OCI-LY3 (cell line): ENCODE measurements at regions not wholly inside any gene's neighbourhood (a gene's known extent, or its start where the extent isn't known, plus 50 kb on each side); places are given as distances from the start of the nearest gene placed in this dataset.
"Not testable (repeated sequence)": the region's sequence is repeated elsewhere in the genome, so short reads cannot be mapped to it uniquely, and the experiment has no call there.

Source experiments
- H2AFZ ChIP-seq: fragments of 200-600, 300-600 bp; shearing (Covaris generic); 2 replicates; pipeline ENCODE4 v1.6.0; 2014; ENCODE audit warnings: antibody characterized with exemption, low read depth, low read length
- H3K27ac ChIP-seq: fragments of 200-600, 300-600 bp; sonication (generic); 2 replicates; pipeline ENCODE4 v1.5.1; 2014; ENCODE audit warnings: mild to moderate bottlenecking, low read length, moderate library complexity, mixed read lengths
- H3K27me3 ChIP-seq: fragments of 200-600, 300-600 bp; sonication (generic); 2 replicates; pipeline ENCODE4 v1.6.1; 2014; ENCODE audit warnings: low read depth, low read length, mixed read lengths
- H3K36me3 ChIP-seq: fragments of 200-600, 300-600 bp; sonication (generic); replicated peaks from 2 replicates; pipeline ENCODE3; 2014; ENCODE audit warnings: low read depth, low read length, mixed read lengths
- H3K4me1 ChIP-seq: fragments of 300-600, 200-600 bp; sonication (generic); 2 replicates; pipeline ENCODE4 v1.6.1; 2014; ENCODE audit warnings: low read length, mixed read lengths
- H3K4me2 ChIP-seq: fragments of 200-600, 300-600 bp; sonication (generic); 2 replicates; pipeline ENCODE4 v1.6.1; 2014; ENCODE audit warnings: low read length, mixed read lengths
- H3K4me3 ChIP-seq: fragments of 300-600, 200-600 bp; sonication (generic); 2 replicates; pipeline ENCODE4 v1.5.1; 2014; ENCODE audit warnings: antibody characterized with exemption, mild to moderate bottlenecking, low read length, moderate library complexity
- H3K79me2 ChIP-seq: fragments of 300-600, 200-600 bp; shearing (Covaris generic); 2 replicates; pipeline ENCODE4 v1.6.1; 2014; ENCODE audit warnings: mild to moderate bottlenecking, low read length, mixed read lengths
- H3K9ac ChIP-seq: fragments of 300-600, 200-600 bp; shearing (Covaris generic); 2 replicates; pipeline ENCODE4 v1.6.0; 2014; ENCODE audit warnings: mild to moderate bottlenecking, low read length, moderate library complexity
- H3K9me3 ChIP-seq: fragments of 200-600, 300-600 bp; shearing (Covaris generic); 2 replicates; pipeline ENCODE4 v1.6.1; 2014; ENCODE audit warnings: low read length, mixed read lengths; ENCODE audit not compliant: insufficient read depth
- H4K20me1 ChIP-seq: fragments of 200-600, 300-600 bp; sonication (generic); 2 replicates; pipeline ENCODE4 v1.6.1; 2016; ENCODE audit warnings: low read length, mixed read lengths; ENCODE audit not compliant: insufficient read depth
- EZH2phosphoT487 ChIP-seq: fragments of 200-600 bp; shearing (Covaris generic); IDR thresholded peaks from 2 replicates; pipeline ENCODE4 v1.6.1; 2018; ENCODE audit warnings: antibody characterized with exemption, mixed run types, low read depth
- TF ChIP-seq, protein P1 (sequence below): fragments of 200-600, 300-600 bp; sonication (generic); IDR thresholded peaks from 2 replicates; pipeline ENCODE4 v1.5.1; 2014; ENCODE audit warnings: antibody characterized with exemption, low read length, low read depth

- Histone ChIP-seq H3K9ac (no peak overlapping the region), H3K9me3 (no peaks in the 10 kb centered on the region), H3K27ac (no peak overlapping the region), H4K20me1 (no peaks in the 10 kb centered on the region), H3K4me1 (no peaks in the 10 kb centered on the region), H3K4me3 (no peak overlapping the region), H3K4me2 (no peak overlapping the region), H3K27me3 (no peaks in the 10 kb centered on the region), H2AFZ (no peak overlapping the region), H3K36me3 (no peaks in the 10 kb centered on the region), H3K79me2 (no peaks in the 10 kb centered on the region)
- no peak for TF ChIP-seq EZH2phosphoT487
- TF ChIP-seq, protein P1, sequence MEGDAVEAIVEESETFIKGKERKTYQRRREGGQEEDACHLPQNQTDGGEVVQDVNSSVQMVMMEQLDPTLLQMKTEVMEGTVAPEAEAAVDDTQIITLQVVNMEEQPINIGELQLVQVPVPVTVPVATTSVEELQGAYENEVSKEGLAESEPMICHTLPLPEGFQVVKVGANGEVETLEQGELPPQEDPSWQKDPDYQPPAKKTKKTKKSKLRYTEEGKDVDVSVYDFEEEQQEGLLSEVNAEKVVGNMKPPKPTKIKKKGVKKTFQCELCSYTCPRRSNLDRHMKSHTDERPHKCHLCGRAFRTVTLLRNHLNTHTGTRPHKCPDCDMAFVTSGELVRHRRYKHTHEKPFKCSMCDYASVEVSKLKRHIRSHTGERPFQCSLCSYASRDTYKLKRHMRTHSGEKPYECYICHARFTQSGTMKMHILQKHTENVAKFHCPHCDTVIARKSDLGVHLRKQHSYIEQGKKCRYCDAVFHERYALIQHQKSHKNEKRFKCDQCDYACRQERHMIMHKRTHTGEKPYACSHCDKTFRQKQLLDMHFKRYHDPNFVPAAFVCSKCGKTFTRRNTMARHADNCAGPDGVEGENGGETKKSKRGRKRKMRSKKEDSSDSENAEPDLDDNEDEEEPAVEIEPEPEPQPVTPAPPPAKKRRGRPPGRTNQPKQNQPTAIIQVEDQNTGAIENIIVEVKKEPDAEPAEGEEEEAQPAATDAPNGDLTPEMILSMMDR = no peak
Measured at GRCh38 chr17:20728181-20728580, 148.7 kb downstream of the CDRT15L2 start.

DNA sequence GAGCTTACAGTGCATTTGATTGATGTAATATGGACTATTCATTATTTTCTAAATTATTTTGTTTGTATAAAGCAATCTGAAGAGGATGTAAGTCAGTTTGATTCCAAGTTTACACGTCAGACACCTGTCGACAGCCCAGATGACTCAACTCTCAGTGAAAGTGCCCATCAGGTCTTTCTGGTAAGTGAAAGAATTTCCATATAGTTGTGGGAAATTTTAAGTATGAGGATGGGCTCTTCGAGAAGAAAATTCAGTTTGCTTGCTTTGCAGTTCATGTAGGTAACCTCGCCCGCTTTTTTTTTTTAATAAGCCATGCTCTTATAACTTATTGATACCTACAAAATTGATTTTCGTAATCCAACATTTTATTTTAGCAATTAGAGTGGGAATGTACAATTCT, 151.6 kb downstream of the CDRT15L2 start:
- not testable (repeated sequence) for H3K4me2 ChIP-seq, H3K4me1 ChIP-seq, H3K79me2 ChIP-seq, H2AFZ ChIP-seq, H3K4me3 ChIP-seq, H3K27me3 ChIP-seq, H3K9me3 ChIP-seq, H4K20me1 ChIP-seq, H3K9ac ChIP-seq, H3K36me3 ChIP-seq, H3K27ac ChIP-seq

- Histone ChIP-seq H3K9ac (no peak overlapping the region), H4K20me1 (no peaks in the 10 kb centered on the region), H3K4me1 (no peaks in the 10 kb centered on the region), H2AFZ (no peak overlapping the region), H3K27me3 (no peaks in the 10 kb centered on the region), H3K4me3 (no peak overlapping the region), H3K9me3 (no peaks in the 10 kb centered on the region), H3K4me2 (no peak overlapping the region), H3K79me2 (no peaks in the 10 kb centered on the region), H3K36me3 (no peaks in the 10 kb centered on the region), H3K27ac (no peak overlapping the region)
- TF ChIP-seq, protein P1 = no peak
- TF ChIP-seq EZH2phosphoT487 = no peak
Measured at GRCh38 chr17:20733923-20734322, 154.4 kb downstream of the CDRT15L2 start.

- Histone ChIP-seq H3K4me3 (no peak overlapping the region), H3K9me3 (no peaks in the 10 kb centered on the region), H4K20me1 (no peaks in the 10 kb centered on the region), H3K79me2 (no peaks in the 10 kb centered on the region), H3K4me1 (no peaks in the 10 kb centered on the region), H3K27ac (no peak overlapping the region), H3K4me2 (no peak overlapping the region), H3K36me3 (no peaks in the 10 kb centered on the region), H3K27me3 (no peaks in the 10 kb centered on the region), H2AFZ (no peak overlapping the region), H3K9ac (no peak overlapping the region)
- TF ChIP-seq, protein P1 = no peak
- no peak for TF ChIP-seq EZH2phosphoT487
Measured at GRCh38 chr17:20735796-20736195, 156.3 kb downstream of the CDRT15L2 start.

DNA sequence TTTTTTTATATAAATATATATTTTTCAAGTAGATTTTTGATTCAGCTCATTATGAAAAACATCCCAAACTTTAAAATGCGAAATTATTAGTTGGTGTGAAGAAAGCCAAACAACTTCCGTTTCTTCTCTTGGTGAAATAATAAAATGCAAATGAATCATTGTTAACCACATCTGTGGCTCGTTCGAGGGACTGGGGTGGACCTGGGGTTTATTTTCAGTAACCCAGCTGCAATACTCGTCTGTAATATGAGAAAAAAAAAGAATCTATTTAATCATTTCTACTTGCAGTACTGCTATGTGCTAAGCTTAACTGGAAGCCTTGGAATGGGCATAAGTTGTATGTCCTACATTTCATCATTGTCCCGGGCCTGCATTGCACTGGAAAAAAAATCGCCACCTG, 158.1 kb downstream of the CDRT15L2 start:
- not testable (repeated sequence) for H3K4me3 ChIP-seq, H3K27me3 ChIP-seq, H3K9ac ChIP-seq, H3K9me3 ChIP-seq, H2AFZ ChIP-seq, H3K4me1 ChIP-seq, H3K36me3 ChIP-seq, H3K27ac ChIP-seq, H4K20me1 ChIP-seq, H3K79me2 ChIP-seq, H3K4me2 ChIP-seq
